ENCODE measurements at regions not wholly inside any gene's neighbourhood (a gene's known extent, or its start where the extent isn't known, plus 50 kb on each side); places are given as distances from the start of the nearest gene placed in this dataset.
"Not testable (repeated sequence)": the region's sequence is repeated elsewhere in the genome, so short reads cannot be mapped to it uniquely, and the experiment has no call there.

DNA sequence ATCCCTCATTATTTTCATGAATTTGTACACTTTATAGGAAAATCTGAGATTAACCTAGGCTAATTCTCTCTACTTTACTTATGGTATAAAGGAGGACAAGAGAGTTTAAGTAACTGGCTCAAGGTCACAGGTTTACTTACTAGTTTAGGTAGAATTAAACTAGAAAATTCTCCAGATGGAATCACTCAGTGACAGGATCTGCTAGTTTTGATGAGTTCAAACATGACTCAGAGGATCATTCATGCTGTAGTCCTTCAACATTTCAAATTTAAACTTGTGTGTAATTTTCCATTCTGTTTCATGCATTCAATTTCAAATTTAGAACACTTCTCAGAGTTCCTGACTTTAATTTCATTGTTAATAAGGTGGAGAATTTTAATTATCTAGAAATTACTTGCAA lies 485.7 kb upstream of the TUSC1 start:
- DNase-seq (ENCODE audit: low read depth), result no peak

DNA sequence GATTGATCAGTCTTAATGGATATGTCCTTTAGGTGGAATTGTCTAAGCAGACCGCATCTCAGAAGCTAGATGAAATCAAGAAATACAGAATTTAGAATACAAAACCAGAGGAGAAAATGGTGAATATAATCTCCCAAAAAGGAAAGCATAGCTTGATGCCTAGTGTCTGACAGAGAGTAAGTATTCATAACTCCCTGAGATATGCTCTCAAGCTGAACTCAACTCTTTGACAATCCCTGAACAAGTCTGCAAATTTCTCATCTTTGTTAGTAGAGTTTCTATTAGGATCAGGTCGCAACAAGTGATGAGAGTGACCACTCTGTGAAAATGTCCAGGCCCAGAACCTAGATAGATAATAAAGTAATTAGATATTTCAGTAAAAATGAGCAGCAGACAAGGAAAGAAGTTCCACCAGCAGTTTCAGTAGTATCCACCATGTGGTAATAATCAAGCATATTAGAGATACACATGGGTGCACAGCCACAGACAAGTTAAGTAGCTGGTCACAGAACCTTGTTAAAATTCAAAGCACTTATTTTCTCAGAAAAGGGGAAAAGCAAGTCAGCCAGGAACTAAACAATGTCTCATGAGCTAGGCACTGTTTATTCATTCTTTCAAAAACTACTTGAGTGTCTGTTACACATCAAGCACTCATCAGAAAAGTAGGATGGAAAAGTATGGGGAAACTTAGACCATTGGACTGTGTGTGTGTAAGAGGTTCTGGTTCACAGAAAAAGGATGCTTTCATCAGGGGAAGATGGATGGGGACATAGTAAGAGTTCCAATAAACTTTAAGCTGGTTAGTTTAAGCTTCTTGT lies 481.5 kb upstream of the TUSC1 start:
- DNase-seq (ENCODE audit: low read depth), result no peak

- DNase-seq (ENCODE audit: low read depth), result no peak
These were observed 480.4 kb upstream of the TUSC1 start for GRCh38 chr9:26158631-26159150.

GRCh38 chr9:26157411-26157810 lies 479.2 kb upstream of the TUSC1 start:
- no peak for DNase-seq (ENCODE audit: low read depth)

- no peak for DNase-seq (ENCODE audit: low read depth)
These were observed 474.1 kb upstream of the TUSC1 start for GRCh38 chr9:26152350-26152749.

- no peak for DNase-seq (ENCODE audit: low read depth)
These were observed 469.9 kb upstream of the TUSC1 start for GRCh38 chr9:26148128-26148527.

DNA sequence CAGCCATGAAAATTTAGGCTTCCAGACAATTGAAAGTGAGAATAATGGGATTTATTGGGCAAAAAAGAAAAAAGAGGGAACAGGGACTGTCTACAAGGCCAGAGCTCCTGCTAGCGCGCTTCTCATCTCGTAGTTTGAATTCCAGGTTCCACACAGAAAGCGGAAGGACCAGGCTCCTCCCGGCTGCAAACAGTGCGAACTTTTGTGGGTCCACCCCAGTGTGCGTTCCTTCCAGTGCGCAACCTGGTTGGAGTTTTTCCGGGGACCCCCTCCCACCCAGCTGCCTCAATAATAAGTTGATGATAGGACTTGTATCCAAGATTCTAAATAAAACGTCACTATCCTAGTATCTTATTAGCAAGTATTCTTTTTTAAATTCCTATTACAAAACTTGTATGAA lies 467.7 kb upstream of the TUSC1 start:
- no peak for DNase-seq (ENCODE audit: low read depth)

- no peak for DNase-seq (ENCODE audit: low read depth)
These were observed 464.4 kb upstream of the TUSC1 start for GRCh38 chr9:26142631-26143030.

- no peak for DNase-seq (ENCODE audit: low read depth)
These were observed 464.0 kb upstream of the TUSC1 start for GRCh38 chr9:26142201-26142600.

DNA sequence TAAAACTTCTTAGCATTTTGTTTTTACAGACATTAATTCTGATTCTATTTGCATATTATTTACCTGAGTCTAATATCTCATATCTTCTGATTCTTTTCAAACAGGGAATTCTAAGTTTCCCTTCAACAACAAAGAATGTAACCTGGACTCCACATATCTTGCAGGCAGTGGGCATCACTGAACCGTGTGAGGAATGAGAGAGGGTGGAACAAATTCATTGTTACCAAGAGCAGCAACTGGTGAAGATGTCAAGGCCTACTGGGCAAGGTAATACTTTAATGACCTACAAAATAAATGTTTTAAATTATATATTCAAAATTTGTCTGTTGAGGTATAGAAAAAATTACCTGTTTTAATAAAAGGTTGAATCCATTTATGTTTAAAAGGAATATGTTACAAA lies 455.3 kb upstream of the TUSC1 start:
- DNase-seq (ENCODE audit: low read depth), result no peak

DNA sequence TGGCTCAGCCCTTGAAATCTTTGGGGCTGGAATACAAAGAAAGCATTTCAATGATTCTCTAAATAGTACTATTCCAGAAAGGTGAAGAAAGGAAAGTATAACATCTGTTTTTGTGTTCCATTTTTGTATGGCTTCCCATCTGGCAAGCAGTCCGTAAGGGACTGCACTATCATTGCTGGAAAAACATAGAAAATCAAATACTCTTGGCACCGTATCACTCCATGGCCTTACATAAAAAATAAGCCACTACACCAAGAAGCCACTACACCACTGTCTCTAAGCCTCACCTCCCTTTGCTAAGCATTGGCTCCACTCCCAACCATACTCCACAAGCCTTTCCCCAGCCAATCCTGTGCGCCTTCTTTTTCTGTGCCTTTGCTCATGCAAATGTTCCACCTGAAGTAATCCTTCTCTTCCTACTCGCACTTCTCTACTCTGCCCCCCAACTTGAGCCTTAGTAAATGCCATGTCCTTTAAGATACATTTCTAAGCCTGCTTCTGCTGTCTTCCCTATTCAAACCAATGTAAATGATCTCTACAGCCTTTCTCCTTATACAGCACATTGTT lies 454.6 kb upstream of the TUSC1 start:
- no peak for DNase-seq (ENCODE audit: low read depth)

- DNase-seq (ENCODE audit: low read depth), result no peak
These were observed 453.6 kb upstream of the TUSC1 start for GRCh38 chr9:26131886-26132285.

DNA sequence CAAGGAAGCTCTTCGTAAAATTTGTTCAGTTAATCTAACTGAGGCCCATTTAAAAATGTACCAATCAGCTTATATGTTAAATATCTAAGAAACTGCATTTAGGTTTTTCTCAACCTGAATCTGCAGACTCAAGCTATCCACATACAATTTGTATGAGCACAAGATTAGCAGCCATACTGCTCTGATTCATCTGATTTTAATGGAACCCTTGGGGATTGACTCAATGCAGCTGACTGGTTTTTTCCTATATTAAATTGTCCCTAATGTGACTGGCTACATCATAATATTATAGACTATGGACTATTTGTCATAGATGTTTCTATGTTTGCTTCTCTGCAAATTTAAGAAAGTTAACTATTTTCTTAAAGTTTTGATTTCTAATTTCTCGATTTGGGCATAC lies 451.0 kb upstream of the TUSC1 start:
- DNase-seq (ENCODE audit: low read depth), result no peak

- no peak for DNase-seq (ENCODE audit: low read depth)
These were observed 447.4 kb upstream of the TUSC1 start for GRCh38 chr9:26125693-26126092.

GRCh38 chr9:26116085-26116484 lies 437.8 kb upstream of the TUSC1 start:
- DNase-seq (ENCODE audit: low read depth), result not testable (repeated sequence)

GRCh38 chr9:26112724-26113123 lies 434.5 kb upstream of the TUSC1 start:
- no peak for DNase-seq (ENCODE audit: low read depth)

DNA sequence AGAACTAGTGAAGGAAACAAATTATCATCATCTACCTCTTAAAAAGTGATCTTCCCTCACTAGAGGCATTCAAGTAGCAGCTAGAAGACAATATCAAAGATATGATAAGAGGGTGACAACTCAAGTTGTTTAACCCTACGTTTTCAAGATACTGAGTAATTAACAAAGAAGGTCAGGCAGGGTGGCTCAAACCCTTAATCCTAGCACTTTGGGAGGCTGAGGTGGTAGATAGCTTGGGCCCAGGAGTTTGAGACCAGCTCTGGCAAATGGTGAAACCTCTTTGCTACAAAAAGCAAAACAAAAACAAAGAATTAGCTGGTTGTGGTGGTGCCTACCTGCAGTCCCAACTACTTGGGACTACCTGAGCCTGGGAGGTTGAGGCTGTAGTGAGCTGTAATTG lies 408.2 kb upstream of the TUSC1 start:
- DNase-seq (ENCODE audit: low read depth), result no peak

DNA sequence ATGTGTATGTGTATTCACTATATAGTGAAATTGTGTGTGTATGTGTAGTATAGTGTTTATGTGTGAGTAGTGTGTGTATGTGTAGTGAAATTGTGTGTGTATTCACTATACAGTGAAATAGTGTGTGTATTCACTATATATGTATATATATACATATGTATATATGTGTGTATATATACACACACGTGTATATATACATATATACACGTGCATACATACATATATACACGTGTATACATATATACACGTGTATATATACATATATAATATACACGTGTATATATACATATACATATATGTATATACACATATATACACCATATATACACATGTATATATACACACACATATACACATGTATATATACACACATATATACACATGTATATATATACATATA lies 403.6 kb upstream of the TUSC1 start:
- DNase-seq (ENCODE audit: low read depth), result no peak

- DNase-seq (ENCODE audit: low read depth), result no peak
These were observed 400.5 kb upstream of the TUSC1 start for GRCh38 chr9:26078706-26079105.

GRCh38 chr9:26077860-26078259 lies 399.6 kb upstream of the TUSC1 start:
- no peak for DNase-seq (ENCODE audit: low read depth)

- DNase-seq (ENCODE audit: low read depth), result no peak
These were observed 389.4 kb upstream of the TUSC1 start for GRCh38 chr9:26067608-26068007.

DNA sequence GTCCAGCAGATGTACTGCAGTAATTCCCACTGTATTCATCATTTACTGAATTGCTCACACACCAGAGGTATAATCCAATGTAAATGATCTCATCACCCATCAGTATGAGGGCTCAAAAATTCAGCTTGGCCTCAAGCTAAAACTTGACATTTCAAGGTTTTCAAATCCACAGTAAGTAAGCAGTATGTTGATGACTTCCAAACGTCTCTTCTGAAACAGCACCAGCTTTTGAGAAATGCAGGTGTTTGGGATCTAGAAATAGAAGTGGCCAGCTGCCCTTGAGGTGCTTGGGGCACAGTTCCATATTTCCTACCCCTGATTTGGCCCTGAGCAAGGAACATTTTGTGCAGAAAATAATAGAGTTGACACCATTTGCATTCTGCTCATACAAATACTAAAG lies 388.0 kb upstream of the TUSC1 start:
- no peak for DNase-seq (ENCODE audit: low read depth)

- DNase-seq (ENCODE audit: low read depth), result no peak
These were observed 383.8 kb upstream of the TUSC1 start for GRCh38 chr9:26061948-26062575.

Data from activated T-cell treated with anti-CD3 and anti-CD28 coated beads for 1 hour (primary cell).